OCI-LY3 (cell line): ENCODE measurements at regions not wholly inside any gene's neighbourhood (a gene's known extent, or its start where the extent isn't known, plus 50 kb on each side); places are given as distances from the start of the nearest gene placed in this dataset.

ENCODE experiments used
- H2AFZ ChIP-seq: fragments of 200-600, 300-600 bp; shearing (Covaris generic); 2 replicates; pipeline ENCODE4 v1.6.0; 2014; ENCODE audit warnings: antibody characterized with exemption, low read depth, low read length
- H3K27ac ChIP-seq: fragments of 200-600, 300-600 bp; sonication (generic); 2 replicates; pipeline ENCODE4 v1.5.1; 2014; ENCODE audit warnings: mild to moderate bottlenecking, low read length, moderate library complexity, mixed read lengths
- H3K27me3 ChIP-seq: fragments of 200-600, 300-600 bp; sonication (generic); 2 replicates; pipeline ENCODE4 v1.6.1; 2014; ENCODE audit warnings: low read depth, low read length, mixed read lengths
- H3K36me3 ChIP-seq: fragments of 200-600, 300-600 bp; sonication (generic); replicated peaks from 2 replicates; pipeline ENCODE3; 2014; ENCODE audit warnings: low read depth, low read length, mixed read lengths
- H3K4me1 ChIP-seq: fragments of 300-600, 200-600 bp; sonication (generic); 2 replicates; pipeline ENCODE4 v1.6.1; 2014; ENCODE audit warnings: low read length, mixed read lengths
- H3K4me2 ChIP-seq: fragments of 200-600, 300-600 bp; sonication (generic); 2 replicates; pipeline ENCODE4 v1.6.1; 2014; ENCODE audit warnings: low read length, mixed read lengths
- H3K4me3 ChIP-seq: fragments of 300-600, 200-600 bp; sonication (generic); 2 replicates; pipeline ENCODE4 v1.5.1; 2014; ENCODE audit warnings: antibody characterized with exemption, mild to moderate bottlenecking, low read length, moderate library complexity
- H3K79me2 ChIP-seq: fragments of 300-600, 200-600 bp; shearing (Covaris generic); 2 replicates; pipeline ENCODE4 v1.6.1; 2014; ENCODE audit warnings: mild to moderate bottlenecking, low read length, mixed read lengths
- H3K9ac ChIP-seq: fragments of 300-600, 200-600 bp; shearing (Covaris generic); 2 replicates; pipeline ENCODE4 v1.6.0; 2014; ENCODE audit warnings: mild to moderate bottlenecking, low read length, moderate library complexity
- H3K9me3 ChIP-seq: fragments of 200-600, 300-600 bp; shearing (Covaris generic); 2 replicates; pipeline ENCODE4 v1.6.1; 2014; ENCODE audit warnings: low read length, mixed read lengths; ENCODE audit not compliant: insufficient read depth
- H4K20me1 ChIP-seq: fragments of 200-600, 300-600 bp; sonication (generic); 2 replicates; pipeline ENCODE4 v1.6.1; 2016; ENCODE audit warnings: low read length, mixed read lengths; ENCODE audit not compliant: insufficient read depth
- EZH2phosphoT487 ChIP-seq: fragments of 200-600 bp; shearing (Covaris generic); IDR thresholded peaks from 2 replicates; pipeline ENCODE4 v1.6.1; 2018; ENCODE audit warnings: antibody characterized with exemption, mixed run types, low read depth
- TF ChIP-seq, protein P1 (sequence below): fragments of 200-600, 300-600 bp; sonication (generic); IDR thresholded peaks from 2 replicates; pipeline ENCODE4 v1.5.1; 2014; ENCODE audit warnings: antibody characterized with exemption, low read length, low read depth

DNA sequence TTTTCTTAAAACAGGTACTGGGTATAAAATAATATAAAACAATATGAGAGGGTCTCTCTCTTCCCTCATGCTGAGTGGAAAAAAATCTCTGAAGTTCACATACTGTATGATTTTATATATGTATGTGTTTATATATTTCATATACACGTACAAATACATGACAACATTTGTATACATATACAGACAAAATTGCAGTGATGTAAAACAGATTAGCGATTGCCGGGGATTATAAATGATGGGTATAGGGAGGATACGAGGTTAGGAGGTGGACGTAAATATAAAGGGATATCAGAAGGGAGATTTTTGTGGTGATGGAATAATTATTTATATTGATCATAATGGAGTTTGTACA, 194.8 kb upstream of the PRSS16 start:
- no peak overlapping the region for H3K9ac ChIP-seq
- H3K79me2 ChIP-seq: no peaks in the 10 kb centered on the region
- no peak overlapping the region for H3K4me3 ChIP-seq
- no peak overlapping the region; the same call in 1 of the 2 replicates for H2AFZ ChIP-seq
- no peaks in the 10 kb centered on the region for H3K36me3 ChIP-seq
- TF ChIP-seq, protein P1, sequence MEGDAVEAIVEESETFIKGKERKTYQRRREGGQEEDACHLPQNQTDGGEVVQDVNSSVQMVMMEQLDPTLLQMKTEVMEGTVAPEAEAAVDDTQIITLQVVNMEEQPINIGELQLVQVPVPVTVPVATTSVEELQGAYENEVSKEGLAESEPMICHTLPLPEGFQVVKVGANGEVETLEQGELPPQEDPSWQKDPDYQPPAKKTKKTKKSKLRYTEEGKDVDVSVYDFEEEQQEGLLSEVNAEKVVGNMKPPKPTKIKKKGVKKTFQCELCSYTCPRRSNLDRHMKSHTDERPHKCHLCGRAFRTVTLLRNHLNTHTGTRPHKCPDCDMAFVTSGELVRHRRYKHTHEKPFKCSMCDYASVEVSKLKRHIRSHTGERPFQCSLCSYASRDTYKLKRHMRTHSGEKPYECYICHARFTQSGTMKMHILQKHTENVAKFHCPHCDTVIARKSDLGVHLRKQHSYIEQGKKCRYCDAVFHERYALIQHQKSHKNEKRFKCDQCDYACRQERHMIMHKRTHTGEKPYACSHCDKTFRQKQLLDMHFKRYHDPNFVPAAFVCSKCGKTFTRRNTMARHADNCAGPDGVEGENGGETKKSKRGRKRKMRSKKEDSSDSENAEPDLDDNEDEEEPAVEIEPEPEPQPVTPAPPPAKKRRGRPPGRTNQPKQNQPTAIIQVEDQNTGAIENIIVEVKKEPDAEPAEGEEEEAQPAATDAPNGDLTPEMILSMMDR: no peak
- no peak for TF ChIP-seq EZH2phosphoT487
- no peaks in the 10 kb centered on the region for H4K20me1 ChIP-seq
- no peak overlapping the region for H3K27ac ChIP-seq
- H3K4me2 ChIP-seq: no peak overlapping the region
- no peaks in the 10 kb centered on the region for H3K27me3 ChIP-seq
- peaks cover 10% of the 10 kb centered on the region for H3K4me1 ChIP-seq
- no peaks in the 10 kb centered on the region for H3K9me3 ChIP-seq

DNA sequence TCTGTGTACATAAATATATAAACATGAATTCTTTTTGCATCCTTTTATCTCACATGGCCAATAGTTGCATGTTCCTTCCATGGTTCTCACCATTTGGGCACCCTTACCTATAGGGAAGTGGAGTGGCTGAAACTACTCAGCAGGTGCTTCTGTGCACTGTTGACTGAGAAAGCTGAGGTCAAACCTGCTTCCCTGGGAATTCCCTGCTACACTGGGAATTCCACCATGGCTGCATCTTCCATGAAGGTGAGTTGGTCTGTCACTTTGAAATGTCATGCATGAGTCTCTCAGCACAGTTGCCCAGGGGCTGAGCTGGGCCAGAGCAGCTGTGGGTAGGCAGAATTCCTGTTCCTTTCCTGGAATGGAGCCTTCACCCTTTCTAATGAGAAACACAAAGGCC, 193.8 kb upstream of the PRSS16 start:
- Histone ChIP-seq H3K4me1 (peaks cover 10% of the 10 kb centered on the region), H3K9me3 (no peaks in the 10 kb centered on the region), H4K20me1 (no peaks in the 10 kb centered on the region), H3K36me3 (no peaks in the 10 kb centered on the region), H3K9ac (no peak overlapping the region), H3K4me2 (no peak overlapping the region), H2AFZ (no peak overlapping the region), H3K79me2 (no peaks in the 10 kb centered on the region), H3K27ac (no peak overlapping the region), H3K27me3 (no peaks in the 10 kb centered on the region), H3K4me3 (no peak overlapping the region)
- TF ChIP-seq, protein P1: no peak
- TF ChIP-seq EZH2phosphoT487: no peak

DNA sequence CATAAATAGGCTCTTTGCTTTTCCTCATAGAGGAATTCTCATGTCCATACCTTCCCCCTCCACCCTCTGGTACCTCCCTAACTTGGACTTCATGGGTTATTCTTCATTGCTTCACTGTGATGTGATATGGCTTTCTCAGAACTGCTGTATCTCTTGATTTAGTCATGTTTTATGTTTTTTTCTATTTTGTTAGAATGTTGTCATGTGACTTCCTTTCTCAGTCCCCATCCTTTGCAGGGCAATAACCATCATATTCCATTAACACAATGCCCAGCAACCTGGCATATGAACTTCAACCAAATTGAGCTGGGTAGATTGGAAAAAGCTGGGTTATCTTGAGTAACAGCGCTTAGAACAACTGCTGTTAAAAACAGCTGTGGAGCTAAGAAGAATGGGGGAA, 190.9 kb upstream of the PRSS16 start:
- H3K79me2 ChIP-seq: no peaks in the 10 kb centered on the region
- TF ChIP-seq, protein P1: no peak
- no peak for TF ChIP-seq EZH2phosphoT487

DNA sequence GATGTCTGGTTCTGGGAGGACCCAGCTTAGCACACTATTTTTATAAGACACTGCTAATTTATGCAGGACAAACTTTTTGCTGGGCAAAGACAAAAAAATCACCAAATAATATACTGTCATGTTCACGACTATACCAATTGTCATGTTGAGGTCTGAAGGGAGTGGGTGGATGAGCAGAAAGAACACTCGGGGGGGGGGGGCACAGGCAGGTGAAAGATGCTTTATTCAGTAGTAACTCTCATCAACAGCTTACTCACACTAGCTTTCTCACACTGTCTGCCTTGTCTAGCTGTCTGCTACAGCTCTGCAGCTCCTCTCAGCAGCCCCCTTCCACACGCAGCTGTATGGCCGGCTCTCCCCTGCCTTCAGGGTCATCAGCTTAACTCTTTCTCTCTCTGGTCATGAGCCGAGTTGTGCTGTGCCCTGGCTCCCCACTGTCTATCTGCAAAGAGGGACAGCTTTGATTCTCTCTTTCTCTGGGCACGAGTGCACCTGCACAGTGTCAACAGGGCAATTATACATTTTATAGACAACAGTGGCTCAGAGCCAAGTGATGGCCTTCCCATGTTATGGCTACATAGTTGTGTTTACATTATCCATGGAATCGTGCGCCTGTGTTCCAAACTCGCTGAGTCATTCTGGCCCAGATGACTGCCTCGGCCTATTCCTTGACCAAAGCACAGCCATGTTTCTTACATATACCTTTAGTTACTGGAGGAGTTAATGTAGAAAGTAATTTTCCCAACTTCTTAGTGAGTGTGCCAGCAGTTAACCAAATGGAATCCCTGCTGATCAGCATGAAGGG, 187.7 kb upstream of the PRSS16 start:
- Histone ChIP-seq H3K36me3 (no peaks in the 10 kb centered on the region), H3K27ac (no peak overlapping the region), H3K79me2 (no peaks in the 10 kb centered on the region), H3K27me3 (no peaks in the 10 kb centered on the region), H4K20me1 (no peaks in the 10 kb centered on the region), H3K9ac (no peak overlapping the region), H3K9me3 (no peaks in the 10 kb centered on the region), H3K4me1 (no peaks in the 10 kb centered on the region), H3K4me2 (no peak overlapping the region), H2AFZ (no peak overlapping the region), H3K4me3 (no peak overlapping the region)
- no peak for TF ChIP-seq EZH2phosphoT487
- TF ChIP-seq, protein P1: no peak

More for the DNA sequence above, 190.9 kb upstream of the PRSS16 start:
- Histone ChIP-seq H3K9me3 (no peaks in the 10 kb centered on the region), H3K27ac (no peak overlapping the region), H3K4me3 (no peak overlapping the region), H3K36me3 (no peaks in the 10 kb centered on the region), H4K20me1 (no peaks in the 10 kb centered on the region), H3K27me3 (no peaks in the 10 kb centered on the region), H2AFZ (no peak overlapping the region), H3K4me2 (no peak overlapping the region), H3K9ac (no peak overlapping the region), H3K4me1 (peaks cover 10% of the 10 kb centered on the region)
